22Rv1 (cell line): ENCODE measurements at regions not wholly inside any gene's neighbourhood (a gene's known extent, or its start where the extent isn't known, plus 50 kb on each side); places are given as distances from the start of the nearest gene placed in this dataset.

Source experiments
- ZFX ChIP-seq: fragments of 450-650 bp; IDR thresholded peaks from 2 replicates; pipeline ENCODE4 v1.6.1; 2017; ENCODE audit warnings: antibody characterized with exemption, borderline replicate concordance
- TF ChIP-seq, protein P1 (sequence below): fragments of 450-650 bp; IDR thresholded peaks from 2 replicates; pipeline ENCODE4 v1.5.1; 2017; ENCODE audit warnings: mild to moderate bottlenecking

DNA sequence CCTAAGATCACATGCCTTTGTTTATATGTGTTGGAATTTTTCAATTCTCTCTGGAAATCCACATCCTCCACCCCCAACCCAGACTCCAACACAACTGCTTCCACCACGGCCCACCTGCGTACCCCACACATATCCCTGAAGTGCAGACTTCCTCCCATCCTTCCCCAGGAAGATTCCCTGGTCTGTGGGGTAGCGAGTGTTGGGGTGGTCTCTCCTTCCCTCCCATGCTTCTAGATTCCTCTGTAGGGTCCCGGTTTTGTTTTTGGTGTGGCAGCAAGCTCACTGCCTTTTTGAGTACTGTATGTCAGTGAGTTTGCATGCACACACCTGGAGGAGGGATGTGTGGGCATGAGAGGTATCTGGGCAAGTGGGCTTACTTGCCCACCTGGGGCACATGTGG is 127.6 kb downstream of the MRPL14 start:
- TF ChIP-seq, protein P1, sequence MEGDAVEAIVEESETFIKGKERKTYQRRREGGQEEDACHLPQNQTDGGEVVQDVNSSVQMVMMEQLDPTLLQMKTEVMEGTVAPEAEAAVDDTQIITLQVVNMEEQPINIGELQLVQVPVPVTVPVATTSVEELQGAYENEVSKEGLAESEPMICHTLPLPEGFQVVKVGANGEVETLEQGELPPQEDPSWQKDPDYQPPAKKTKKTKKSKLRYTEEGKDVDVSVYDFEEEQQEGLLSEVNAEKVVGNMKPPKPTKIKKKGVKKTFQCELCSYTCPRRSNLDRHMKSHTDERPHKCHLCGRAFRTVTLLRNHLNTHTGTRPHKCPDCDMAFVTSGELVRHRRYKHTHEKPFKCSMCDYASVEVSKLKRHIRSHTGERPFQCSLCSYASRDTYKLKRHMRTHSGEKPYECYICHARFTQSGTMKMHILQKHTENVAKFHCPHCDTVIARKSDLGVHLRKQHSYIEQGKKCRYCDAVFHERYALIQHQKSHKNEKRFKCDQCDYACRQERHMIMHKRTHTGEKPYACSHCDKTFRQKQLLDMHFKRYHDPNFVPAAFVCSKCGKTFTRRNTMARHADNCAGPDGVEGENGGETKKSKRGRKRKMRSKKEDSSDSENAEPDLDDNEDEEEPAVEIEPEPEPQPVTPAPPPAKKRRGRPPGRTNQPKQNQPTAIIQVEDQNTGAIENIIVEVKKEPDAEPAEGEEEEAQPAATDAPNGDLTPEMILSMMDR = no peak
- TF ChIP-seq ZFX = no peak
